ENCODE measurements at regions not wholly inside any gene's neighbourhood (a gene's known extent, or its start where the extent isn't known, plus 50 kb on each side); places are given as distances from the start of the nearest gene placed in this dataset.

DNA sequence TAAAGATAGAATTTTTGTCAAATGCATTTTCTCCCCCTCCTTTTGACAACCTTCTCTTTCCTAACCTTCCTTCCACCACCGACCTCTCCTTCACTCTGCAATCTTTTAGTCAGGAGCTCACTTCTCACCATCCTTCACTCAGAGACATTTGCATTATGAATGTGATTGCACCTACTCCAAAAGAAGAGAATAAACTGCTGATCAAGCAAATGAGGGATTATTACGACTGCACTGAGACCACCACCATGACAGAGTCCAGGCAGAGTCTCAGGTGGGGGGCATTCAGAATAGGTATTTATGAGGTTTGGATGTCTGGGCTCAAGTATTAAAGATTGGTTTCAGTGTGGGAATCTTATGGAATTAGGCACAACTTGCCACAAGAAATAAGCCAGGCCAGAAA, 483.9 kb downstream of the PTH2R start:
- peaks cover 4 to 23% (median 13%) of the 10 kb centered on the region in 3 experiments; a peak in 6 of 7 replicates for H3K36me3 Mint-ChIP-seq (ENCODE audit: insufficient read depth in 1 of 3, low read depth in 3 of 3)
- H3K4me3 Mint-ChIP-seq = no peak overlapping the region
- H3T11ph ChIP-seq (ENCODE audit: low read length) = no peak overlapping the region
- no peaks in the 10 kb centered on the region for H3K23me2 ChIP-seq (ENCODE audit: insufficient read length, low read depth, low read length, poor library complexity, severe bottlenecking)
- no peak overlapping the region for H2AK5ac ChIP-seq (ENCODE audit: insufficient read length, low read length)
- no peaks in the 10 kb centered on the region for H3K27me3 Mint-ChIP-seq (ENCODE audit: low read depth)
- H3K4me1 Mint-ChIP-seq = peaks cover 11 to 20% of the 10 kb centered on the region in 2 experiments
- H3K9me3 ChIP-seq (ENCODE audit: control insufficient read depth, low read depth, low read length) = no peaks in the 10 kb centered on the region
- no peak overlapping the region for H2BK120ac ChIP-seq (ENCODE audit: low read depth, low read length, poor library complexity, severe bottlenecking)
- H3K9me3 Mint-ChIP-seq = peaks cover 6 to 16% of the 10 kb centered on the region in 2 experiments; a peak in 4 of 5 replicates
- H3K18ac ChIP-seq (ENCODE audit: insufficient read length, low read depth, low read length) = no peak overlapping the region
- TF ChIP-seq, protein P1, sequence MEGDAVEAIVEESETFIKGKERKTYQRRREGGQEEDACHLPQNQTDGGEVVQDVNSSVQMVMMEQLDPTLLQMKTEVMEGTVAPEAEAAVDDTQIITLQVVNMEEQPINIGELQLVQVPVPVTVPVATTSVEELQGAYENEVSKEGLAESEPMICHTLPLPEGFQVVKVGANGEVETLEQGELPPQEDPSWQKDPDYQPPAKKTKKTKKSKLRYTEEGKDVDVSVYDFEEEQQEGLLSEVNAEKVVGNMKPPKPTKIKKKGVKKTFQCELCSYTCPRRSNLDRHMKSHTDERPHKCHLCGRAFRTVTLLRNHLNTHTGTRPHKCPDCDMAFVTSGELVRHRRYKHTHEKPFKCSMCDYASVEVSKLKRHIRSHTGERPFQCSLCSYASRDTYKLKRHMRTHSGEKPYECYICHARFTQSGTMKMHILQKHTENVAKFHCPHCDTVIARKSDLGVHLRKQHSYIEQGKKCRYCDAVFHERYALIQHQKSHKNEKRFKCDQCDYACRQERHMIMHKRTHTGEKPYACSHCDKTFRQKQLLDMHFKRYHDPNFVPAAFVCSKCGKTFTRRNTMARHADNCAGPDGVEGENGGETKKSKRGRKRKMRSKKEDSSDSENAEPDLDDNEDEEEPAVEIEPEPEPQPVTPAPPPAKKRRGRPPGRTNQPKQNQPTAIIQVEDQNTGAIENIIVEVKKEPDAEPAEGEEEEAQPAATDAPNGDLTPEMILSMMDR (conservative IDR thresholded peaks at IDR 0.05) = no peak
- H3K79me2 ChIP-seq (ENCODE audit: insufficient read depth, low read length) = no peaks in the 10 kb centered on the region
- H3K27me3 ChIP-seq (ENCODE audit: insufficient read depth, low read length) = no peaks in the 10 kb centered on the region
- H4K20me1 ChIP-seq (ENCODE audit: control insufficient read depth, insufficient read depth, insufficient read length) = no peaks in the 10 kb centered on the region
- H3K4me1 ChIP-seq (ENCODE audit: insufficient read depth, low read length) = no peaks in the 10 kb centered on the region
- no peak overlapping the region for H3K27ac ChIP-seq (ENCODE audit: insufficient read length, low read depth, low read length)
- no peak overlapping the region for H2BK12ac ChIP-seq (ENCODE audit: insufficient read length, low read depth, low read length)
- no peak for DNase-seq
- no peak overlapping the region for H2AFZ ChIP-seq (ENCODE audit: low read length)
- no peak overlapping the region for H2BK5ac ChIP-seq (ENCODE audit: insufficient read length, low read length)
- no peak overlapping the region for H4K5ac ChIP-seq (ENCODE audit: insufficient read length, low read depth, low read length)
- no peak overlapping the region for H3K9ac ChIP-seq (ENCODE audit: extremely low read depth, insufficient read length, low read length)
- H3K56ac ChIP-seq (ENCODE audit: insufficient read length, low read depth, low read length) = no peak overlapping the region
- no peak overlapping the region for H3K27ac Mint-ChIP-seq
- H3K4me2 ChIP-seq (ENCODE audit: insufficient read depth, insufficient read length, low read length) = no peak overlapping the region
- H3K4ac ChIP-seq (ENCODE audit: low read depth, low read length) = no peak overlapping the region
- H2BK20ac ChIP-seq (ENCODE audit: low read depth, low read length, poor library complexity, severe bottlenecking) = peak overlapping the region; percentile 6
- H3K79me1 ChIP-seq (ENCODE audit: insufficient read depth, low read depth, low read length, poor library complexity, severe bottlenecking) = no peaks in the 10 kb centered on the region
- H4K8ac ChIP-seq (replicated peaks; ENCODE audit: insufficient read length, low read depth, low read length) = no peak overlapping the region
- H4K91ac ChIP-seq (ENCODE audit: insufficient read length, low read depth, low read length) = no peak overlapping the region
- H3K23ac ChIP-seq (ENCODE audit: insufficient read length, low read depth, low read length) = no peak overlapping the region
- no peak overlapping the region for H3K14ac ChIP-seq (ENCODE audit: insufficient read depth, low read length)
- no peak overlapping the region for H2BK15ac ChIP-seq (ENCODE audit: low read depth, low read length)
- 100% methylated on average over 1 of the region's 2 CpGs for WGBS (ENCODE audit: extremely low coverage, insufficient read length, low lambda C conversion rate)

All from H9 (cell line).